ENCODE measurements at regions not wholly inside any gene's neighbourhood (a gene's known extent, or its start where the extent isn't known, plus 50 kb on each side); places are given as distances from the start of the nearest gene placed in this dataset.
"Not testable (repeated sequence)": the region's sequence is repeated elsewhere in the genome, so short reads cannot be mapped to it uniquely, and the experiment has no call there.

GRCh38 chr2:33727361-33728032 is 128.4 kb upstream of the FAM98A start:
- Histone ChIP-seq H3K27ac (ENCODE audit: low read length) (no peak overlapping the region), H3K9me3 (ENCODE audit: insufficient read depth, low read depth, low read length) (no peaks in the 10 kb centered on the region), H3K4me1 (ENCODE audit: insufficient read depth, low read length) (peaks cover 5% of the 10 kb centered on the region; the same call in 1 of the 2 replicates), H3K4me3 (ENCODE audit: low read length) (no peak overlapping the region), H3K9ac (ENCODE audit: low read depth, low read length) (no peak overlapping the region), H3K27me3 (ENCODE audit: insufficient read depth, low read length) (no peaks in the 10 kb centered on the region), H3K36me3 (ENCODE audit: insufficient read depth, low read depth, low read length) (no peaks in the 10 kb centered on the region)

- Histone ChIP-seq H3K36me3 (ENCODE audit: insufficient read depth, low read depth, low read length) (no peaks in the 10 kb centered on the region), H3K4me3 (ENCODE audit: low read length) (no peak overlapping the region), H3K9ac (ENCODE audit: low read depth, low read length) (no peak overlapping the region), H3K27me3 (ENCODE audit: insufficient read depth, low read length) (no peaks in the 10 kb centered on the region), H3K4me1 (ENCODE audit: insufficient read depth, low read length) (peaks cover 5% of the 10 kb centered on the region; the same call in 1 of the 2 replicates), H3K27ac (ENCODE audit: low read length) (no peak overlapping the region), H3K9me3 (ENCODE audit: insufficient read depth, low read depth, low read length) (no peaks in the 10 kb centered on the region)
These were observed 127.3 kb upstream of the FAM98A start for GRCh38 chr2:33726415-33726814.

GRCh38 chr2:33723329-33723728 is 124.2 kb upstream of the FAM98A start:
- H3K36me3 ChIP-seq (ENCODE audit: insufficient read depth, low read depth, low read length) = no peaks in the 10 kb centered on the region
- no peak overlapping the region for H3K4me3 ChIP-seq (ENCODE audit: low read length)

GRCh38 chr2:33719067-33719466 is 120.0 kb upstream of the FAM98A start:
- H3K36me3 ChIP-seq (ENCODE audit: insufficient read depth, low read depth, low read length) = no peaks in the 10 kb centered on the region
- no peak overlapping the region for H3K9ac ChIP-seq (ENCODE audit: low read depth, low read length)
- no peaks in the 10 kb centered on the region for H3K4me1 ChIP-seq (ENCODE audit: insufficient read depth, low read length)
- no peaks in the 10 kb centered on the region for H3K27me3 ChIP-seq (ENCODE audit: insufficient read depth, low read length)
- H3K9me3 ChIP-seq (ENCODE audit: insufficient read depth, low read depth, low read length) = no peaks in the 10 kb centered on the region
- no peak overlapping the region for H3K27ac ChIP-seq (ENCODE audit: low read length)
- no peak overlapping the region for H3K4me3 ChIP-seq (ENCODE audit: low read length)

More at GRCh38 chr2:33723329-33723728, 124.2 kb upstream of the FAM98A start:
- no peak overlapping the region for H3K9ac ChIP-seq (ENCODE audit: low read depth, low read length)
- H3K27me3 ChIP-seq (ENCODE audit: insufficient read depth, low read length) = no peaks in the 10 kb centered on the region
- no peak overlapping the region for H3K27ac ChIP-seq (ENCODE audit: low read length)
- H3K4me1 ChIP-seq (ENCODE audit: insufficient read depth, low read length) = no peaks in the 10 kb centered on the region
- H3K9me3 ChIP-seq (ENCODE audit: insufficient read depth, low read depth, low read length) = no peaks in the 10 kb centered on the region

- Histone ChIP-seq H3K4me3 (ENCODE audit: low read length) (no peak overlapping the region), H3K4me1 (ENCODE audit: insufficient read depth, low read length) (peaks cover 9% of the 10 kb centered on the region; the same call in 1 of the 2 replicates), H3K27ac (ENCODE audit: low read length) (no peak overlapping the region), H3K9ac (ENCODE audit: low read depth, low read length) (no peak overlapping the region), H3K27me3 (ENCODE audit: insufficient read depth, low read length) (no peaks in the 10 kb centered on the region), H3K36me3 (ENCODE audit: insufficient read depth, low read depth, low read length) (no peaks in the 10 kb centered on the region), H3K9me3 (ENCODE audit: insufficient read depth, low read depth, low read length) (0 out of 2 replicates have a peak, but pooled peaks cover 3% of the 10 kb centered on the region)
These were observed 113.6 kb upstream of the FAM98A start for GRCh38 chr2:33712674-33713073.

- Histone ChIP-seq H3K9ac (ENCODE audit: low read depth, low read length) (no peak overlapping the region), H3K4me1 (ENCODE audit: insufficient read depth, low read length) (peaks cover 11% of the 10 kb centered on the region; the same call in 1 of the 2 replicates), H3K27ac (ENCODE audit: low read length) (no peak overlapping the region), H3K36me3 (ENCODE audit: insufficient read depth, low read depth, low read length) (no peaks in the 10 kb centered on the region), H3K27me3 (ENCODE audit: insufficient read depth, low read length) (no peaks in the 10 kb centered on the region), H3K4me3 (ENCODE audit: low read length) (no peak overlapping the region), H3K9me3 (ENCODE audit: insufficient read depth, low read depth, low read length) (0 out of 2 replicates have a peak, but pooled peaks cover 3% of the 10 kb centered on the region)
These were observed 110.9 kb upstream of the FAM98A start for GRCh38 chr2:33709951-33710350.

GRCh38 chr2:33707312-33707711 is 108.2 kb upstream of the FAM98A start:
- Histone ChIP-seq H3K27ac (ENCODE audit: low read length) (no peak overlapping the region), H3K27me3 (ENCODE audit: insufficient read depth, low read length) (no peaks in the 10 kb centered on the region), H3K36me3 (ENCODE audit: insufficient read depth, low read depth, low read length) (no peaks in the 10 kb centered on the region), H3K9me3 (ENCODE audit: insufficient read depth, low read depth, low read length) (no peaks in the 10 kb centered on the region), H3K9ac (ENCODE audit: low read depth, low read length) (no peak overlapping the region), H3K4me3 (ENCODE audit: low read length) (no peak overlapping the region), H3K4me1 (ENCODE audit: insufficient read depth, low read length) (peaks cover 12% of the 10 kb centered on the region; the same call in 1 of the 2 replicates)

GRCh38 chr2:33706410-33706809 is 107.3 kb upstream of the FAM98A start:
- Histone ChIP-seq H3K4me3 (ENCODE audit: low read length) (no peak overlapping the region), H3K36me3 (ENCODE audit: insufficient read depth, low read depth, low read length) (no peaks in the 10 kb centered on the region), H3K27me3 (ENCODE audit: insufficient read depth, low read length) (no peaks in the 10 kb centered on the region), H3K9ac (ENCODE audit: low read depth, low read length) (no peak overlapping the region), H3K27ac (ENCODE audit: low read length) (no peak overlapping the region), H3K9me3 (ENCODE audit: insufficient read depth, low read depth, low read length) (no peaks in the 10 kb centered on the region), H3K4me1 (ENCODE audit: insufficient read depth, low read length) (peaks cover 7% of the 10 kb centered on the region; the same call in 1 of the 2 replicates)

GRCh38 chr2:33704406-33704855 is 105.3 kb upstream of the FAM98A start:
- Histone ChIP-seq H3K27me3 (ENCODE audit: insufficient read depth, low read length) (no peaks in the 10 kb centered on the region), H3K9ac (ENCODE audit: low read depth, low read length) (no peak overlapping the region), H3K4me3 (ENCODE audit: low read length) (no peak overlapping the region), H3K4me1 (ENCODE audit: insufficient read depth, low read length) (peaks cover 7% of the 10 kb centered on the region; the same call in 1 of the 2 replicates), H3K36me3 (ENCODE audit: insufficient read depth, low read depth, low read length) (no peaks in the 10 kb centered on the region), H3K27ac (ENCODE audit: low read length) (no peak overlapping the region), H3K9me3 (ENCODE audit: insufficient read depth, low read depth, low read length) (no peaks in the 10 kb centered on the region)

GRCh38 chr2:33696234-33696633 is 97.1 kb upstream of the FAM98A start:
- no peaks in the 10 kb centered on the region for H3K36me3 ChIP-seq (ENCODE audit: insufficient read depth, low read depth, low read length)
- H3K9me3 ChIP-seq (ENCODE audit: insufficient read depth, low read depth, low read length) = peaks cover 12% of the 10 kb centered on the region
- no peaks in the 10 kb centered on the region for H3K27me3 ChIP-seq (ENCODE audit: insufficient read depth, low read length)
- no peak overlapping the region for H3K9ac ChIP-seq (ENCODE audit: low read depth, low read length)
- no peaks in the 10 kb centered on the region for H3K4me1 ChIP-seq (ENCODE audit: insufficient read depth, low read length)
- no peak overlapping the region for H3K4me3 ChIP-seq (ENCODE audit: low read length)
- no peak overlapping the region for H3K27ac ChIP-seq (ENCODE audit: low read length)

- peaks cover 12% of the 10 kb centered on the region for H3K9me3 ChIP-seq (ENCODE audit: insufficient read depth, low read depth, low read length)
- no peaks in the 10 kb centered on the region for H3K27me3 ChIP-seq (ENCODE audit: insufficient read depth, low read length)
- no peaks in the 10 kb centered on the region for H3K4me1 ChIP-seq (ENCODE audit: insufficient read depth, low read length)
- no peak overlapping the region for H3K4me3 ChIP-seq (ENCODE audit: low read length)
- no peaks in the 10 kb centered on the region for H3K36me3 ChIP-seq (ENCODE audit: insufficient read depth, low read depth, low read length)
- no peak overlapping the region for H3K27ac ChIP-seq (ENCODE audit: low read length)
- H3K9ac ChIP-seq (ENCODE audit: low read depth, low read length) = no peak overlapping the region
These were observed 95.8 kb upstream of the FAM98A start for GRCh38 chr2:33694904-33695303.

GRCh38 chr2:33690686-33691085 is 91.6 kb upstream of the FAM98A start:
- not testable (repeated sequence) for H3K4me1 ChIP-seq (ENCODE audit: insufficient read depth, low read length); H3K36me3 ChIP-seq (ENCODE audit: insufficient read depth, low read depth, low read length); H3K27ac ChIP-seq (ENCODE audit: low read length); H3K4me3 ChIP-seq (ENCODE audit: low read length); H3K27me3 ChIP-seq (ENCODE audit: insufficient read depth, low read length); H3K9ac ChIP-seq (ENCODE audit: low read depth, low read length)
- peaks cover 22% of the 10 kb centered on the region for H3K9me3 ChIP-seq (ENCODE audit: insufficient read depth, low read depth, low read length)

Measured in iPS-20b (cell line).